HG03378 (cell line): ENCODE measurements at regions not wholly inside any gene's neighbourhood (a gene's known extent, or its start where the extent isn't known, plus 50 kb on each side); places are given as distances from the start of the nearest gene placed in this dataset.

ENCODE experiments used
- ATAC-seq: cut with Tn5 transposase; IDR thresholded peaks from one replicate; pipeline ENCODE4 v1.9.1; 2021; ENCODE audit warnings: mild to moderate bottlenecking, moderate library complexity; ENCODE audit not compliant: unreplicated experiment

- ATAC-seq: no peak
These were observed 690.9 kb downstream of the PCDH19 start for GRCh38 chrX:99719140-99719539.

GRCh38 chrX:99717716-99718115 lies 692.4 kb downstream of the PCDH19 start:
- no peak for ATAC-seq

GRCh38 chrX:99705701-99706100 lies 704.4 kb downstream of the PCDH19 start:
- ATAC-seq: no peak

- no peak for ATAC-seq
These were observed 706.6 kb downstream of the PCDH19 start for GRCh38 chrX:99703473-99703872.

- ATAC-seq: no peak
These were observed 711.6 kb downstream of the PCDH19 start for GRCh38 chrX:99698451-99698850.

DNA sequence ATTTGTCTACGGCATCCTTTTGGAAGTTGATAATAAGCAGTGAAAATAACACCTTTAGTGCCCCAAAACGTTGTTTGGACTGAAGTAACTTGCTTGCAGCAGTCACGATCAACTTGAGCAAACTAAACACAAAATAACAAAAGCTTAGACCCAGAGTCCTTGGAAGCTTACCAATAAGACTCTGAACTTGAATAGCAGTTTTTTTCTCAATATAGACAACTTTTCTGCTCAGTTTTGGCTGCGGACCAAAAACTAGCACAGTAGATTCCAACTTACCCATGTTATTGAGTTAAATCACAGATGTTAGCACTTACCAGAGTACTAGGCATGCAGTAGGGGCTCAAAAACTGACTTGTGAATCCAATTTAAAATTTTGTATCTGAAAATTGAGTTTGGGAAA lies 746.9 kb downstream of the PCDH19 start:
- no peak for ATAC-seq

GRCh38 chrX:99654188-99654587 lies 755.9 kb downstream of the PCDH19 start:
- ATAC-seq: no peak

DNA sequence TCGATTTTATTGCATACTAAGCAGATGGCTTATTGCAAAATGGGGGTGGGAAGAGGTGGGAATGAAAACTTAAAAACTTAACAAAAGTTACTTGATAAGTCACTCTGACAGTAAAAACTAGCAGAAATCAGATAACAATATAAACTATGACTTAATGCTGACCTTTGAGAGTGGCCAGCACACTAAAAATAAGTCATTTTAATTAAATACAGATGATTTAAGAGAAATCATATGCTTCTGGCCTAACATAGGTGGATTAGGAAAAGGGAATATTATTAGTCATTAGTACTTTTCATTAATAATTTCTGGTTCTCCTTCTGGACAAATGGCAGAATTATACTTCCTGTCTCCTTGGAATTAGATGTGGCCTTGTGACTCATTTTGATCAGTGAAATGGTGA lies 756.7 kb downstream of the PCDH19 start:
- ATAC-seq: no peak

GRCh38 chrX:99613041-99613440 lies 797.0 kb downstream of the PCDH19 start:
- ATAC-seq: no peak

GRCh38 chrX:99603091-99603814 lies 806.8 kb downstream of the PCDH19 start:
- no peak for ATAC-seq

DNA sequence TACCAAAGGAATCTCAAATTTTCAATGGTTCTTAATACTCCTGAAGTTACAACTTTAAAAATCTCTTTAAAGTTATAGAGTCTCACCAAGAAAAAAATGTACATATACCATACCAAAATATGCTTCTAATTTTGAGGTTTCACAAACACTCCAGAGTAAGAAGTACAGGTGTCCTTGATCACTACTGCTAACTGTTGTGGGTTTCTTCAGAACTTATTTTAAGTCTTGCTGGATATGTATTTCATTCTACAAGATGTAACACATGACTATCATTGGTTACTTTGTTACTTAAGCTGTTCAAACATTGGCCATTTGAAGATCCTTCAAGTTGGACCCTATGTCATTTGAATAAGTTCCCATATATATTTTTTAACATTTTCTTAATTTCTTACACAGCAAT lies 808.0 kb downstream of the PCDH19 start:
- no peak for ATAC-seq

- no peak for ATAC-seq
These were observed 821.1 kb downstream of the PCDH19 start for GRCh38 chrX:99588936-99589335.

- ATAC-seq: no peak
These were observed 837.4 kb downstream of the PCDH19 start for GRCh38 chrX:99572711-99573110.

DNA sequence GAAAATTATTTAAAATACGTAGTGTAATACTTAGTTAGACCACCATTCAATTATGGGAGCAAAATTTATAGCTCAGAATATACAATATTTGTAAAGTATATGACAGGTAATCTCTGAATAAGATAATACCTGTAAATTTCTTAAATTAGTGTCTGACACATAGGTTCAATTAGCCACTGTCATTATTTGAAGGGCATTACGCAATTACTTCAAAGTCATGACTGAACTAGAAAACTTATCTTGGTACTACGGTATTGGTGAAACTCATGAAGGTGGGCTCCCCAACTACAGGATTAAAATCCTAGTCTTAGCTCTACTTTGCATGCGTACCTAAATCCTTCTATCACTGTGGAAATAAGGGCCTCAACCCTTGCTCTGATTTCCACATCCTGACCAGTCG lies 860.7 kb downstream of the PCDH19 start:
- ATAC-seq: no peak

DNA sequence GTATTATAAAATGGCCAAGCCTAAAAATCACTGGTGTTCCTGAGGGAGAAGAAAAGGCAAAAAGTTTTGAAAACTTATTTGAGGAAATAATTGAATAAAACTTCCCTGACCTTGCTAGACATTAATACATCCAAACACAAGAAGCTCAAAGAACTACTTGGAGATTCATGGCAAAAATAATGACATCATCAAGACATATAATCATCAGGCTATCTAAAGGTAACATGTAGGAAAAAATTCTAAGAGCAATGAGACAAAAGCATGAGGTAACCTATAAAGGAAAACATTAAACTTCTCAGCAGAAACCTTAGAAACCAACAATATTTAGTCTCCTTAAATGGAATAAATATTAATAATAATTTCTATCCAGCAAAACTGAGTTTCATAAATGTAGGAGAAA lies 887.6 kb downstream of the PCDH19 start:
- ATAC-seq: no peak

GRCh38 chrX:99507768-99508167 lies 902.3 kb downstream of the PCDH19 start:
- no peak for ATAC-seq

GRCh38 chrX:99495453-99495852 lies 914.6 kb downstream of the PCDH19 start:
- no peak for ATAC-seq

- ATAC-seq: no peak
These were observed 915.4 kb downstream of the PCDH19 start for GRCh38 chrX:99494668-99495067.

GRCh38 chrX:99480728-99481127 lies 929.3 kb downstream of the PCDH19 start:
- ATAC-seq: no peak

DNA sequence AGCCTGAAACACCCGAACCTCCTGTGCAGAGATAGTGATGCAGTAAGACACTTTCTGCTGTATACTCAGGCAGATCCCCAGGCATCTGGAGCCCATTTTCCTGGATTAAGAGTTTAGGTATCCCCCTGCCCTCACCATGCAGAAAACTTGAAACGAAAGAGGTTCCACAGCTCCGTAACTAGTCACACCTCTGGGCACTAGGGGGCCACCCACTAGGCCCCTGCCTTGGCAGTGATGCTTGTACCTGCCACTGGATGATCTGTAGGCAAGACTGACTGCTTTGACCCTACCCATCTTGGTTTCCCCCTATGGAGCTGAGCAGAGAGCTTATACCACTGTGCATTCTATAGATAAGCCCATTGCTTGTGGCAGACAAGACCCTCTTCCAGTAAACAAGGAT lies 940.6 kb downstream of the PCDH19 start:
- no peak for ATAC-seq

- ATAC-seq: no peak
These were observed 941.1 kb downstream of the PCDH19 start for GRCh38 chrX:99468993-99469392.

- ATAC-seq: no peak
These were observed 948.9 kb downstream of the PCDH19 start for GRCh38 chrX:99461223-99461622.

GRCh38 chrX:99445336-99445735 lies 964.7 kb downstream of the PCDH19 start:
- ATAC-seq: no peak
